SH-SY5Y (cell line): ENCODE measurements at regions not wholly inside any gene's neighbourhood (a gene's known extent, or its start where the extent isn't known, plus 50 kb on each side); places are given as distances from the start of the nearest gene placed in this dataset.

Experiments
- GATA2 ChIP-seq: IDR thresholded peaks from 2 replicates; pipeline ENCODE4 v1.6.1; 2011; ENCODE audit warnings: mild to moderate bottlenecking, low read depth, low read length
- GATA3 ChIP-seq: IDR thresholded peaks from 2 replicates; pipeline ENCODE4 v1.6.1; 2011; ENCODE audit warnings: low read depth, mild to moderate bottlenecking, low read length, moderate library complexity

DNA sequence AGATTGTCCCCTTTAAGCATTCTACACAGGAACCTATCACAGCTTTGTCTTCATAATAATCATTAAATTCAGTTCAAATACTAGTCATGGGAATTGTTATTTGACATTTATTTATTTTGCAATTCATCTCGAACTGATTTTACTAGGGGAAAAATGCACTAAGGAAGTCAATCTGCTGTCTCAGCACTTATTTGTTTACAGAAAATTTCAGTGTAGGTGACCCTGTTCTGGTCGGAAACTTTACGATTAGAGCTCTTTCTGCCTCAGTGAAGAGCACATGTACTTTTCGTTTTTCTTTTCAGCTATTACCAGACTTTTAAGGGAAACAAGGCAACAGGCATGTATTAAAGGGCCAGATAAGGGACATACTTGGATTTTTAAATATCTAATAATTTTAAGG lies 1405.7 kb upstream of the ZEB2 start:
- no peak for TF ChIP-seq GATA3
- no peak for TF ChIP-seq GATA2
